Fibroblast of the aortic adventitia (primary cell): ENCODE measurements at regions not wholly inside any gene's neighbourhood (a gene's known extent, or its start where the extent isn't known, plus 50 kb on each side); places are given as distances from the start of the nearest gene placed in this dataset.

Experiments
- DNase-seq: peaks from one replicate; pipeline ENCODE4 v3.0.0-alpha.2; 2010; ENCODE audit warnings: low read depth
- H3K4me3 ChIP-seq: 2 replicates; pipeline ENCODE4 v1.5.1; 2011; ENCODE audit warnings: low read depth, mild to moderate bottlenecking, control low read depth, low read length, moderate library complexity
- TF ChIP-seq, protein P1 (sequence below): IDR thresholded peaks from 2 replicates; pipeline ENCODE4 v1.5.1; 2011; ENCODE audit warnings: mild to moderate bottlenecking, low read length, control low read depth, inconsistent platforms; ENCODE audit not compliant: insufficient read depth

DNA sequence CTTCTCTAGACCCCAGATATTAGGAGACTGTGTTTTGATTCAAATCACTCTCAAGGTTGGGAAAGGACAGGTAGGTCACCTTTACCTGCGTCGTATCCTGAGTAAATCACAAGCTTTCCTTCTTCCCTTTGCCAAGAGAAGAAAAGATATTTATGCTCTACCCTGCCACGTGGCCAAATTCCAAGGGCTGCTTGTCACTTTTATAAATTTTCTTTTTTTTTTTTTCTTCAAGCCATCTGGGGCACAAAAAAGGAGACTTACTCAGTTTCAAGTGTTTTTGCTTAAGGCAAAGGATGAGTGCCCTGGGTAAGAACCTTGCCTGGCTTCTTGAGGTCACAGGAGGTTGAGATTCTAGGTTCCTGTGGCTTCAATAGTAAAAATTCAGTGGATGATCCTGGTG is 285.1 kb downstream of the TMEM114 start:
- no peak for DNase-seq
- H3K4me3 ChIP-seq = no peak overlapping the region
- TF ChIP-seq, protein P1, sequence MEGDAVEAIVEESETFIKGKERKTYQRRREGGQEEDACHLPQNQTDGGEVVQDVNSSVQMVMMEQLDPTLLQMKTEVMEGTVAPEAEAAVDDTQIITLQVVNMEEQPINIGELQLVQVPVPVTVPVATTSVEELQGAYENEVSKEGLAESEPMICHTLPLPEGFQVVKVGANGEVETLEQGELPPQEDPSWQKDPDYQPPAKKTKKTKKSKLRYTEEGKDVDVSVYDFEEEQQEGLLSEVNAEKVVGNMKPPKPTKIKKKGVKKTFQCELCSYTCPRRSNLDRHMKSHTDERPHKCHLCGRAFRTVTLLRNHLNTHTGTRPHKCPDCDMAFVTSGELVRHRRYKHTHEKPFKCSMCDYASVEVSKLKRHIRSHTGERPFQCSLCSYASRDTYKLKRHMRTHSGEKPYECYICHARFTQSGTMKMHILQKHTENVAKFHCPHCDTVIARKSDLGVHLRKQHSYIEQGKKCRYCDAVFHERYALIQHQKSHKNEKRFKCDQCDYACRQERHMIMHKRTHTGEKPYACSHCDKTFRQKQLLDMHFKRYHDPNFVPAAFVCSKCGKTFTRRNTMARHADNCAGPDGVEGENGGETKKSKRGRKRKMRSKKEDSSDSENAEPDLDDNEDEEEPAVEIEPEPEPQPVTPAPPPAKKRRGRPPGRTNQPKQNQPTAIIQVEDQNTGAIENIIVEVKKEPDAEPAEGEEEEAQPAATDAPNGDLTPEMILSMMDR = no peak

DNA sequence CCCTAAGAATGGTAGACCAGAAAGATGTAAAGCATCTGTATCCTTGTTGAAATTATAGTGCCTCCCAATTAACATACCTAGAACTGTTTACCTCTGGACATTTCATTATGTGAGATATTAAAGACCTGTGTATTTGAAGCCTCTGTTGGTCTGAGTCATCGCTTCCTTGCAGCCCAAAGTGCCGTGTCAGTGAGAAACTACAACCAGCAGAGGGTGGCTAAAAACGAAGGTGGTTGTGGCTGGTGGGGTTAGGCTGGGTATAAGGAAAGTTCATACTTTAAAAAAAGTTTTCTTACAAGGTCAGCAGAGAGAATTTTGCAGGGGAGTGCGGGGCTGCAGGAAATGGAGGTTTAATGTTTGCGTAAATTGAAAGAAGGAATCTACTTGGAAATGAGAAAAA is 290.7 kb downstream of the TMEM114 start:
- H3K4me3 ChIP-seq = no peak overlapping the region
- no peak for DNase-seq
- TF ChIP-seq, protein P1 = no peak

DNA sequence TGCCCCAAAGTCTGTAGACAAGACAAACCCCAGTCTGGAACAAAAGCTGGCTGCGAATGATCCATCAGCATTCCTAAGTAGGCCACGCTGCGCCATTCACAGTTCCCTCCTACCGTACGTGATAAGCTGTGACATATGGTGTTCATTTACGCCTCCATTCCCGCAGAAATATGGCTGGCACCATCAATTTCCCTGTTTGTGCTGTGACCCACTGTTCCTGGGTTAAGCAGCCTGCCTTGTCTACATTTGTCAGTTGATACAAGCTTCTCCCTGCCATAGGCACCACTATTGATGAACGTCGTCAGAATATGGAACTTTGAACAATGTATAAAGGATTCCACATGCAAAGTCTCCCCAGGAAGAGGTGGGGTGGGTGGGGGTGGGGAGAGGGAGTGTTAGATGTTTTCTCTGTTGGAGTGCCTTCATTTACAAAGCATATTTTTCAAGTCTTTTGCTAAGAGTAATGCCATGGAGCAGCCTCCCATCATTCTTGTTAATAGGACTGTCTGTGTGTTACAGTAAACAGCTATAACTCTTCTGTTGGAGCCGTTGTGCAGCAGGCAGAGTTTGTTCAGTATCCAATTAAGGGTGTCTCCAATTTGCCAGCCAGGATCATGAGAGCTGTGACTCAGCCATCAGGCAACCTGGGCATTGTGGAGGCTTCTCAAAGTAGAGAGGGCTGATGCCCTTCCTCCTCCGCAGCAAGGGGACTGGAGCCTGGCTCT is 294.6 kb downstream of the TMEM114 start:
- no peak for DNase-seq
- TF ChIP-seq, protein P1 = no peak
- no peak overlapping the region for H3K4me3 ChIP-seq

DNA sequence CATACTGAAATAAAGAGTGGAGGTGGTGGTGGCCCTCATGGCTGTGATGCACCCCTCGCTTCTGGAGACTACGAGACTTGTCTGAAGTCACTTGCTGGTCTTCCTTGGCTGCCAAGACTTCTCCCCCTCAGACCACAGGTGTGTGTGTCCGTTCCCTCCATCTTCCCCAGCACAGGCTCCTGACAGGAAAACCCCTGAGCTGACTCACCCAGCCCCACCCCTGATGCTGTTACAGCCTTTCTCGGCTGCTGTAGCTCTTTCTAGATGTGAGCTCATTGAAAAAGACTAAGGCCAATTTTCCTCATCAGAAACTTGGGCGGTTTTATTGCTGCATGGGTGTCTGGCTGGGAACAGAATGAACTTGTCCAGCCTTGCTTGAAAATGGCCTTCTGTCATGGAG is 296.9 kb downstream of the TMEM114 start:
- DNase-seq = no peak
- H3K4me3 ChIP-seq = no peak overlapping the region
- TF ChIP-seq, protein P1 = no peak

DNA sequence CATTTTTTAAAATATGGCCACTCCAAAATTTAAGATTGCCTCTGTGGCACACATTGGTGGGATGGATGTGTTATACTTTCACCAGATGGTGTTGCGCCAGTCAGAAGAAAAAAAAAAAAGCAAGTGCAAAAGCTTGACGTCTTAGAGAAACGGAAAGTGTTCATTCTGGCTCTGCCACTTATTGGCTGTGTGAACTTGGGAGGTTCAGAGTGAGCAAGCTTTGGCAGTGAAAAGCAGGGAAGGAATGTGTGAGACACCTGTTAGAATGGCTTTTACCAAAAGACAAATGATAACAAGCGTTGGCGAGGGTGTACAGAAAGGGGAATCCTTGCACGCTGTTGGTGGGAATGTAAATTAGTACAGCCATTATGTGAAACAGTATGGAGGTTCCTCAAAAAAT is 298.0 kb downstream of the TMEM114 start:
- no peak for DNase-seq
- TF ChIP-seq, protein P1 = no peak

GRCh38 chr16:8286348-8286747 is 304.0 kb downstream of the TMEM114 start:
- DNase-seq = no peak

More for the DNA sequence above, 298.0 kb downstream of the TMEM114 start:
- H3K4me3 ChIP-seq = no peak overlapping the region

More at GRCh38 chr16:8286348-8286747, 304.0 kb downstream of the TMEM114 start:
- TF ChIP-seq, protein P1 = no peak
- H3K4me3 ChIP-seq = no peak overlapping the region
